Iris pigment epithelial cell (primary cell): ENCODE measurements at regions not wholly inside any gene's neighbourhood (a gene's known extent, or its start where the extent isn't known, plus 50 kb on each side); places are given as distances from the start of the nearest gene placed in this dataset.
A peak's percentile ranks its signal among the peaks of the same experiment; 100 is the strongest.
"Not testable (repeated sequence)": the region's sequence is repeated elsewhere in the genome, so short reads cannot be mapped to it uniquely, and the experiment has no call there.

Source experiments
- DNase-seq: peaks from one replicate; pipeline ENCODE4 v3.0.0-alpha.2; 2011; ENCODE audit warnings: low read depth

DNA sequence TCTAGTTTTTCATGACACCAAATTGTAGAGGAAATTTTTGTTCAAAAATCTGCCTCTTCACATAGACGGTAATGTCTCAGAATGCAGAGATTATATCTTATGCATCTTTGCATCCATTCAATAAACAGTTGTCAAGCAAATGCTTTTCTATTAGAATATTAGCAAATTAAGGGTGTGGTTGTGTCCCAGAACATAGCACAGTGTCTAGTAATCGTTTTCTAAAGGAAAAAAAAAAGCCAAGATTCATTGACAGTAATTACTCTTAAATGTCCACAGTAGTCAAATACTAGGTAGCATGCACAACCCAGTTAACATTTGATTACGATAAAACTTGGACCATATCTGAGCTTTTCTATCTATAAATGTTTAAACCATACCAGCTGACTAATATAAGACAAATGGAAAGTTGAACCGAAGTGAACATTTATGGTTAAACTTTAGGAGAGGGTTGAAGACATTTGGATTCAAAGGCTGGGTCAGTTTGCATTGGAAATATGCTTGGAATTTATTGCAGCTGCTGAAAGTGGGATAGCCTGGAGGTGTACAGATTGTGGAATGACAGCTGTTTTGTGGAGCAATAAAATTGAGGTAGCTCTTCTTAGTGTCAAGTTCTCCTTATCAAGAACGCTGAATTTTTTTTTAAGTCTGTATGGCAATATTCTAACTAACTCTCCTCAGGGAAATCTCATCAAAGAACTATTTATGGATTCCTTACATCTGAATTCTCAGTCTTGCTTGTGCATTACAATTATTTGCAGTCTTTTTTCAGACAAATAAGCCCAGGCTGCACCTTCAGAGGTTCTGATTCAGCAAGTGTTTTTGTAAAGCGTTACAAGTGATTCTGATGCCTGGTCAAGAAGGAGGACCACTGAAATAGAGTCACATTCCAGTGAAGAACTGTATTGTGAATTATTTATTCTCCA is 66.7 kb upstream of the ATP2B1 start:
- DNase-seq = no peak

DNA sequence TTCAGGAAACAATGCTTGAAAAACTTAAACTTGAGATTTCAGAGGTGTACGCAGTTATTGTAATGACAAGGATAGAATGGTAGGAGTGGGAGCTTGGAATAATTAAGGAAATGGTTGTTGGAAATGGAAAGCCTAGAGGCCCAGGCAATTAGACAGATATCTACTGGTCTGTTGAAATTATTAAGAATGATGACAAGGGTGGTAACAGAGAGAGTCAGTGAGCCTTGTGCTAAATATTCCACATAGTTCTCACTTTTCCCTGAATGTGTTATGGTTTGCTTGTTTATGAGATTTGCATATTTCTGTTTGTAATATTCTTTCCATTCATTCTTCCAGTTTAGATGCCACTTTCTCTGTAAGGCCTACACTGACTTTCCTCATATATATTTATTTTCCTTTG is 66.0 kb upstream of the ATP2B1 start:
- no peak for DNase-seq

DNA sequence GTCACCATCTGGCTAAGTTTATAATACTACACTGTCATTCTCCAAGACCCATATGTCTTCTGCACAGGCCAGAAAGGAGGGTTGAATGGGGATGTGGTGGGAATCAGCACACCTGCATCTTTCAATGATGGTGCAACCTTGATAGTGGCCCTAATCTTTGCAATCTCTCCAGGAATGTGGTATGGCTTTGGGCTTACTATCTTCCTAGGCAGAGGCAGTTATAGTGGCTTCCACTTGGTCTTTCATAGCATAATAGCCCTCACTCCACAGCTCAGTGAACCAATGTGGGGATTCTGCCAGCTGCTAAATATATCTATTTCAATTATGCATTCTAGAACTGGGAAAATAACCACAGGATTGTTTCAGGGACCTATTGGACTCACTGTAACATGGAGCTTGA is 61.8 kb upstream of the ATP2B1 start:
- DNase-seq = no peak

DNA sequence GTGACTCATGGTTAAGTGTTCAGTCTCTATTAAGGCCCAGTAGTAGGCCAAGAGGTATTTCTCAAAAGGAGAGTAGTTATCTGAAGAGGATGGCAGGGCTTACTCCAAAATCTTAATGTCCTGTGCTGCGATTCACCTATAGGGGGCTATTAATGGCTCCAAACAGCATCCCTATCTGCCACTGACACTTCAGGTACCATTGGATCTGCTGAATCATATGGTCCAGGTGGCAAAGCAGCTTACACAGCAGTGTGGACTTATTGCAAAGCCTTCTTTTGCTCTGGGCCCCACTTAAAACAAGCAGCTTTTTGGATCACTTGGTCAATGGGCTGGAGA is 60.8 kb upstream of the ATP2B1 start:
- DNase-seq = no peak

DNA sequence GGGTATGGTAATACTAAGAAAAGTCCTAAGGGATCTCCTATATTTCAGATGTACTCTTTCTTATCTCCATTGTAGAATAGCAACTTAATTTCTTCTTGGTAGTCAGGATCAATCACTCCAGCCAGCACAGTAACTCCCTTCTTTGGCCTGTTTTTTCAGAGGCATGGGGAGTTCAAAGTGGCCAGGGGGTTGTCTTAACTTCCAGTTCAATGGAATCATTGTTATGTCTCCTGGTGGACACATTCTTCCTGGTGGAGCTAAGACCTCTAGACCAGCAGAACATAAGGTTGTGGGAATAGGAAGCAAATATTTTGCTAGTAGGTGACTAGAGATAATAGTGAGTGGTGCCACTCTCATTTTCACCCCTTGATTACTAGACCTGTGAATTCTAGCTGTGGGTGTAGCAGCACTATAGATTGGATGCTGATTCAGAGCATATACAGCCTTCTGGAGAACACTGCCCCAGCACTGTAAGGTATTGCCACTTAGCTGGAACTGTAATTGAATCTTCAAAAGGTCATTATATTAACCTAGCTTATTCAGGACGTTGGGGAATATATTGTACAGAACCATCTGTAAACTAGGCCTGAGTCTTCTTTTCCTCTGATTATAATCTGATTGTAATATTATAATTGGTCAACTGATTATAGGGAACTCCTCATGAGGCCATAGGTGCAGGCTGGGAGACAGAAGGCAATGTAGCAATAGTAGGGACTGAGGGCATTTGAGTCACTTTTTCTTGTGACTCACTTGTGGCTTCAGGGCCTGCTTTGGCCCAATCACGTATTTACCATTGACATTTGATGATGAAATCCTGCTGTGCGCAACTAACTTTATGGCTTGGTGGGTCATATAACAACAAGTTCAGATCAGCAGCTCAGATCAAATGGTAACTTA is 60.2 kb upstream of the ATP2B1 start:
- DNase-seq = peak; percentile 98

DNA sequence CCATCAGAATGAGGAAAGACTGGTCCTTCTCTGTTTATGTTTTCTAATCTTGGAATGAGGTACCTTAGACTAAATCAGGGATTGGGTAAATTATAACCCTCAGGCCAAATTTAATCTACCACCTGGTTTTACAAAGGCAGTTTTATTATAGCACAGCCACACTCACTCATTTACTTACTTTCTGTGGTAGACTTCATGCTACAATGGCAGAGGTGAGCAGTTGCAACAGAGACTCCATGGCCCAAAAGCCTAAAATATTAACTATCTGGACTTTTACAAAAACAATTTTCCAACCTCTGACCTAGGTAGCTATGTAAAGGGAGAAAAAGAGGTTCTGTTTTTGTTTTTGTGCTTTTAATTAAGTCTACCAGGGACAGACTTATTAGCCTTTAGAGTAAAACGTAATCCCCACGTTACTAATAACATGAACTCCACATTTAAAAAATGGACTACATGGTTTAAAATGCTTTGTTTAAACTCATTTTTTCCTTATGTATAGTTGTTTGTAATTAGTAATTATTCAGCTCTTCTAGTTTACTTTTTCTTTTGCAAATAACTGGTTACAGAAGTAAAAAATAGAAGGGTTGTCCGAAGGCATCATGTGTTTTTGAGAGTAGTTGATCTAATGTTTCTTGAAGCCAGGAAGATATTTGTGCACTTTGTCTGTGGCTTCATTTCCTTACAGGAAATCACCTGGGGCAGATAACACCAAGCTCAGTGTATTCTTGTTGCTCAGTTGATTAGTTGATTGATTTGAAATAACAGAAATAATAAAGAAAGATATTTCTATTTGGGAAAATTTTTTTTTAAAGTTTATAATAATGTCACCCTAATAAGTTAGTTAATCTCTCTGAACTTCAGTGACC is 57.6 kb upstream of the ATP2B1 start:
- DNase-seq = no peak

DNA sequence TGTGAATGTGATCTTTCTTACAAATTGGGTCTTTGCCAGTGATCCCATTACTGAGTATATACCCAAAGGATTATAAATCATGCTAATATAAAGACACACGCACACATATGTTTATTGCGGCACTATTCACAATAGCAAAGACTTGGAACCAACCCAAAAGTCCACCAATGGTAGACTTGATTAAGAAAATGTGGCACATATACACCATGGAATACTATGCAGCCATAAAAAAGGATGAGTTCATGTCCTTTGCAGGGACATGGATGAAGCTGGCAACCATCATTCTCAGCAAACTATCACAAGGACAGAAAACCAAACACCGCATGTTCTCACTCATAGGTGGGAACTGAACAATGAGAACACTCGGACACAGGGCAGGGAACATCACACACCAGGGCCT is 55.5 kb upstream of the ATP2B1 start:
- not testable (repeated sequence) for DNase-seq

DNA sequence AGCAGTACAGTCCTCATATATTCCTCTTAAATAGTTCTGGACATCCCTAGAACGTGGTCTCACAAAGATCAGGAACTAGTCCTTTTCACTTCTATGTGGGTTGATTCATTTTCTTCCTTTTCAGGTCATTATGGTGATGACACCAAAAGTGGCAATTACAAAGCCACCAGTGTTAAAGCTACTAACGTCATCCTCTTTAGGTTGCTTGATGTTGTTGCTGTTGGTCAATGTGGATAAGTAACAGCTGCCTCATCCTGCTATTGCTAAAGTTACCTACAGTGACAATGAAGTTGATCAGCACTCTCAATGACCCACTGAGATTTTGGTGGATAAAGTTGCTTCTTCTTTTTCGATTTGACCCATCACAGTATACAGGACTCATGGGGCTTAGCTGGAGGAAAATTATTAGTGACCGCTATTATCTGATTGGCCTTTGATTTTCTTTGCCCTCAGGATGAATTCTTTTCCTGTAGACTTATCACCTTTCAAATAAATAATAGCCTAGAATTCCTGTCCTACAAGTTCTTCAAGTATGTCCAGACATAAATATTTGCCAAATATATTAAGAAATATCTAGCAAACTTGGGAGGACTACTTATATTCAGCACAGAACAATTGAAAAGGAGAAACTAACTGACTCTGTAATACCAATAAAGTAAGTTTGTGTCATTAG is 54.0 kb upstream of the ATP2B1 start:
- no peak for DNase-seq

DNA sequence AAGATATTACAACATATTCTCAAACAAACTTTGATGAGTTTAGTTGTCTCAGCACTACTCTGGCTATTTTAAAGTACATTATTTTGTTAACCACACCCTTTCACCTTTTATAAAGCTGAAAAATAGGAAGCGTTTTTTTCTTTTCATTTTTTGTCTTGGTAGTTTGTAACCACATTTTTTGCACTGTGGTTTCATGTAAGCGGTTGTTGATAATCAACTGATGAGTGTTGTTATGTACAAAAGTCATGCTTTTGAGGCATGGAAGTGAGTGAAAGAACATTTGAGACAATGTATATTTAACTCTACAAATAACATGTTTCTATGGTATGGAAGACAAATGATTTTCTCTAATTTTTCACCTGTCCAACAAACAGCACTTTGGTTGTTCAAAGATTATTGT is 52.1 kb upstream of the ATP2B1 start:
- no peak for DNase-seq
